Right kidney (tissue), 1 donor: ENCODE measurements at regions not wholly inside any gene's neighbourhood (a gene's known extent, or its start where the extent isn't known, plus 50 kb on each side); places are given as distances from the start of the nearest gene placed in this dataset.
"Not testable (repeated sequence)": the region's sequence is repeated elsewhere in the genome, so short reads cannot be mapped to it uniquely, and the experiment has no call there.

Source experiments
- DNase-seq: peaks from one replicate; pipeline ENCODE4 v3.0.0-alpha.2; 2016

- no peak for DNase-seq
Observed at GRCh38 chr6:56904068-56904467, 50.8 kb upstream of the BEND6 start.

- no peak for DNase-seq
Observed at GRCh38 chr6:56902641-56903464, 52.1 kb upstream of the BEND6 start.

GRCh38 chr6:56900784-56901183, 54.1 kb upstream of the BEND6 start:
- DNase-seq = no peak

GRCh38 chr6:56899753-56900152, 55.2 kb upstream of the BEND6 start:
- no peak for DNase-seq

- DNase-seq = no peak
Observed at GRCh38 chr6:56899311-56899710, 55.6 kb upstream of the BEND6 start.

GRCh38 chr6:56897789-56898529, 56.9 kb upstream of the BEND6 start:
- no peak for DNase-seq

- DNase-seq = no peak
Observed at GRCh38 chr6:56891754-56892153, 63.2 kb upstream of the BEND6 start.

- no peak for DNase-seq
Observed at GRCh38 chr6:56890683-56891429, 64.1 kb upstream of the BEND6 start.

- no peak for DNase-seq
Observed at GRCh38 chr6:56890066-56890465, 64.8 kb upstream of the BEND6 start.

GRCh38 chr6:56889492-56889891, 65.4 kb upstream of the BEND6 start:
- no peak for DNase-seq

- DNase-seq = no peak
Observed at GRCh38 chr6:56888687-56889086, 66.2 kb upstream of the BEND6 start.

GRCh38 chr6:56887086-56887485, 67.8 kb upstream of the BEND6 start:
- DNase-seq = no peak

GRCh38 chr6:56877922-56878321, 77.0 kb upstream of the BEND6 start:
- DNase-seq = no peak

- no peak for DNase-seq
Observed at GRCh38 chr6:56875961-56876360, 78.9 kb upstream of the BEND6 start.

- no peak for DNase-seq
Observed at GRCh38 chr6:56875523-56875922, 79.4 kb upstream of the BEND6 start.

- DNase-seq = no peak
Observed at GRCh38 chr6:56874328-56874727, 80.6 kb upstream of the BEND6 start.

GRCh38 chr6:56870053-56870452, 84.9 kb upstream of the BEND6 start:
- not testable (repeated sequence) for DNase-seq

- DNase-seq = no peak
Observed at GRCh38 chr6:56869346-56869745, 85.6 kb upstream of the BEND6 start.

- no peak for DNase-seq
Observed at GRCh38 chr6:56868687-56869086, 86.2 kb upstream of the BEND6 start.

- no peak for DNase-seq
Observed at GRCh38 chr6:56866917-56867522, 87.9 kb upstream of the BEND6 start.

- DNase-seq = no peak
Observed at GRCh38 chr6:56865081-56865875, 89.6 kb upstream of the BEND6 start.

- no peak for DNase-seq
Observed at GRCh38 chr6:56864171-56864616, 90.7 kb upstream of the BEND6 start.
